ENCODE measurements at regions not wholly inside any gene's neighbourhood (a gene's known extent, or its start where the extent isn't known, plus 50 kb on each side); places are given as distances from the start of the nearest gene placed in this dataset.

GRCh38 chr1:238419209-238419608 is 528.5 kb upstream of the ZP4 start:
- ATAC-seq: no peak

DNA sequence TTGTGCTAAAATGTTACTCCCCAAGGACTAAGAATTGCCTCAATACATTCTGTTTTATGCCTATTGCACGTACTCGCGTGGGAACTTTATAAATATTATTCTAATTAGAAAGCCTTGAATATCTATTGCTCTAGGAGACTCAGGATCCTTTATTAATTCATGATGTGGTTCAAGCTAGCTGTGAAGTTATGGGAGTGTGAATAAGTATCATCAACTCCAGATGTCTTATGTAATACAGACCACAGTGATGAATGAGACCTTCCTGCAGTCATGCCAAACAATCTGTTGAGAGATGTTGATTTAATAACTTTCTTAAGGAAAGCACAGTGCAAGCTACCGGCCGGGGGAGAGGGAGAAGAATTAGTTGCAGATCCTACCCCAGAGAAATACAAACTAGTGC is 519.2 kb upstream of the ZP4 start:
- peak; percentile 72 for ATAC-seq
- TF ChIP-seq, protein P1, sequence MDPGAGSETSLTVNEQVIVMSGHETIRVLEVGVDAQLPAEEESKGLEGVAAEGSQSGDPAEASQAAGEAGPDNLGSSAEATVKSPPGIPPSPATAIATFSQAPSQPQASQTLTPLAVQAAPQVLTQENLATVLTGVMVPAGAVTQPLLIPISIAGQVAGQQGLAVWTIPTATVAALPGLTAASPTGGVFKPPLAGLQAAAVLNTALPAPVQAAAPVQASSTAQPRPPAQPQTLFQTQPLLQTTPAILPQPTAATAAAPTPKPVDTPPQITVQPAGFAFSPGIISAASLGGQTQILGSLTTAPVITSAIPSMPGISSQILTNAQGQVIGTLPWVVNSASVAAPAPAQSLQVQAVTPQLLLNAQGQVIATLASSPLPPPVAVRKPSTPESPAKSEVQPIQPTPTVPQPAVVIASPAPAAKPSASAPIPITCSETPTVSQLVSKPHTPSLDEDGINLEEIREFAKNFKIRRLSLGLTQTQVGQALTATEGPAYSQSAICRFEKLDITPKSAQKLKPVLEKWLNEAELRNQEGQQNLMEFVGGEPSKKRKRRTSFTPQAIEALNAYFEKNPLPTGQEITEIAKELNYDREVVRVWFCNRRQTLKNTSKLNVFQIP (CRISPR knock-in tag; IDR thresholded peaks at IDR 0.05; ENCODE audit: borderline replicate concordance, low read depth): no peak
- TF ChIP-seq ARNTL (CRISPR knock-in tag; IDR thresholded peaks at IDR 0.05; ENCODE audit: borderline replicate concordance, low read depth) (no peak), ISL1 (CRISPR knock-in tag; IDR thresholded peaks at IDR 0.05) (no peak), BACH2 (CRISPR knock-in tag; IDR thresholded peaks at IDR 0.05; ENCODE audit: borderline replicate concordance) (no peak), SNAI2 (CRISPR knock-in tag; IDR thresholded peaks at IDR 0.05) (no peak), CSDC2 (CRISPR knock-in tag; IDR thresholded peaks at IDR 0.05) (no peak), TSHZ2 (CRISPR knock-in tag; IDR thresholded peaks at IDR 0.05) (no peak), ZNF565 (CRISPR knock-in tag; conservative IDR thresholded peaks at IDR 0.05; ENCODE audit: low read depth) (no peak), ZFP30 (CRISPR knock-in tag; IDR thresholded peaks at IDR 0.05) (no peak)

More at GRCh38 chr1:238419209-238419608, 528.5 kb upstream of the ZP4 start:
- TF ChIP-seq, protein P2, sequence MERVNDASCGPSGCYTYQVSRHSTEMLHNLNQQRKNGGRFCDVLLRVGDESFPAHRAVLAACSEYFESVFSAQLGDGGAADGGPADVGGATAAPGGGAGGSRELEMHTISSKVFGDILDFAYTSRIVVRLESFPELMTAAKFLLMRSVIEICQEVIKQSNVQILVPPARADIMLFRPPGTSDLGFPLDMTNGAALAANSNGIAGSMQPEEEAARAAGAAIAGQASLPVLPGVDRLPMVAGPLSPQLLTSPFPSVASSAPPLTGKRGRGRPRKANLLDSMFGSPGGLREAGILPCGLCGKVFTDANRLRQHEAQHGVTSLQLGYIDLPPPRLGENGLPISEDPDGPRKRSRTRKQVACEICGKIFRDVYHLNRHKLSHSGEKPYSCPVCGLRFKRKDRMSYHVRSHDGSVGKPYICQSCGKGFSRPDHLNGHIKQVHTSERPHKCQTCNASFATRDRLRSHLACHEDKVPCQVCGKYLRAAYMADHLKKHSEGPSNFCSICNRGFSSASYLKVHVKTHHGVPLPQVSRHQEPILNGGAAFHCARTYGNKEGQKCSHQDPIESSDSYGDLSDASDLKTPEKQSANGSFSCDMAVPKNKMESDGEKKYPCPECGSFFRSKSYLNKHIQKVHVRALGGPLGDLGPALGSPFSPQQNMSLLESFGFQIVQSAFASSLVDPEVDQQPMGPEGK (CRISPR knock-in tag; IDR thresholded peaks at IDR 0.05; ENCODE audit: borderline replicate concordance): no peak
- no peak for TF ChIP-seq PPARA (CRISPR knock-in tag; IDR thresholded peaks at IDR 0.05; ENCODE audit: borderline replicate concordance)
- TF ChIP-seq CSRNP3 (CRISPR knock-in tag; IDR thresholded peaks at IDR 0.05): no peak
- TF ChIP-seq ISL1 (CRISPR knock-in tag; IDR thresholded peaks at IDR 0.05): no peak
- no peak for TF ChIP-seq TOX (CRISPR knock-in tag; IDR thresholded peaks at IDR 0.05; ENCODE audit: borderline replicate concordance)
- no peak for TF ChIP-seq CSDC2 (CRISPR knock-in tag; IDR thresholded peaks at IDR 0.05)
- TF ChIP-seq TSHZ2 (CRISPR knock-in tag; IDR thresholded peaks at IDR 0.05): no peak
- no peak for TF ChIP-seq TCF4 (CRISPR knock-in tag; IDR thresholded peaks at IDR 0.05; ENCODE audit: borderline replicate concordance)
- TF ChIP-seq ZNF70 (CRISPR knock-in tag; IDR thresholded peaks at IDR 0.05): no peak
- no peak for TF ChIP-seq ARNTL (CRISPR knock-in tag; IDR thresholded peaks at IDR 0.05; ENCODE audit: borderline replicate concordance, low read depth)
- TF ChIP-seq RARB (CRISPR knock-in tag; IDR thresholded peaks at IDR 0.05): no peak
- no peak for TF ChIP-seq ZFP3 (CRISPR knock-in tag; IDR thresholded peaks at IDR 0.05)
- TF ChIP-seq ZFP30 (CRISPR knock-in tag; IDR thresholded peaks at IDR 0.05): no peak
- TF ChIP-seq OSR1 (CRISPR knock-in tag; IDR thresholded peaks at IDR 0.05): no peak
- no peak for TF ChIP-seq ZNF565 (CRISPR knock-in tag; conservative IDR thresholded peaks at IDR 0.05; ENCODE audit: low read depth)
- TF ChIP-seq ZC3H10 (CRISPR knock-in tag; IDR thresholded peaks at IDR 0.05): no peak
- no peak for TF ChIP-seq ZNF8 (CRISPR knock-in tag; IDR thresholded peaks at IDR 0.05)
- no peak for TF ChIP-seq SNAI2 (CRISPR knock-in tag; IDR thresholded peaks at IDR 0.05)

All from SK-N-SH treated with all-trans-retinoic acid at 6 μM for 48 hours (cell line).